SK-N-SH (cell line): ENCODE measurements at regions not wholly inside any gene's neighbourhood (a gene's known extent, or its start where the extent isn't known, plus 50 kb on each side); places are given as distances from the start of the nearest gene placed in this dataset.

ENCODE experiments used
- CTCF ChIA-PET: fragments of 300-600, 350-600 bp; formaldehyde crosslinking; extraction: SDS; loops from one replicate; lab custom pipeline; 2021; lab: Yijun Ruan, JAX
- POLR2A ChIA-PET: fragments of 350-600 bp; sonication (Branson Sonifier 250); formaldehyde crosslinking; extraction: SDS; loops from one replicate; lab custom pipeline; 2020; ENCODE audit warnings: antibody characterized with exemption, inconsistent platforms; lab: Yijun Ruan, JAX
- DNase-seq: peaks from one replicate; pipeline ENCODE4 v3.0.0; 2012
- H2AFZ ChIP-seq: fragments of 200-600 bp; sonication (generic); 2 replicates; pipeline ENCODE4 v1.8.1; 2016; ENCODE audit warnings: antibody characterized with exemption, mild to moderate bottlenecking, low read depth
- H3F3A ChIP-seq: fragments of 200-600 bp; sonication (generic); replicated peaks from 2 replicates; pipeline ENCODE3; 2016; ENCODE audit warnings: antibody characterized with exemption, mild to moderate bottlenecking; ENCODE audit not compliant: insufficient read depth
- H3K27ac ChIP-seq, 2 experiments: fragments of 200-500 bp in 1 of 2; fragments of 200-600 bp in 1 of 2; sonication (Bioruptor generic) in 1 of 2; sonication (generic), shearing (Covaris generic) in 1 of 2; 2 replicates each; pipeline versions ENCODE4 v1.5.1 to v1.6.1; 2014 to 2016; ENCODE audit warnings: low read depth in 2 of 2, inconsistent platforms in 1 of 2, low read length in 1 of 2, mild to moderate bottlenecking in 1 of 2, mixed read lengths in 1 of 2
- H3K27me3 ChIP-seq: fragments of 200-600 bp; sonication (generic), shearing (Covaris generic); 2 replicates; pipeline ENCODE4 v1.6.1; 2016; ENCODE audit warnings: mixed run types; ENCODE audit not compliant: insufficient read depth
- H3K36me3 ChIP-seq, 2 experiments: fragments of 200-500 bp in 1 of 2; fragments of 200-600 bp in 1 of 2; sonication (Bioruptor generic) in 1 of 2; sonication (generic) in 1 of 2; replicated peaks in 1 of 2; 2 replicates each; pipeline versions ENCODE3 to v1.5.1; 2014 to 2016; ENCODE audit warnings: low read length in 1 of 2, mild to moderate bottlenecking in 1 of 2; ENCODE audit not compliant: insufficient read depth in 2 of 2, control insufficient read depth in 1 of 2
- H3K4me1 ChIP-seq, 2 experiments: fragments of 200-500 bp in 1 of 2; fragments of 200-600 bp in 1 of 2; sonication (Bioruptor generic) in 1 of 2; sonication (generic), shearing (Covaris generic) in 1 of 2; 2 replicates each; pipeline versions ENCODE4 v1.5.1 to v1.6.1; 2014 to 2016; ENCODE audit warnings: low read depth in 1 of 2, low read length in 1 of 2, mixed run types in 1 of 2; ENCODE audit not compliant: insufficient read depth in 2 of 2, control insufficient read depth in 1 of 2
- H3K4me2 ChIP-seq: fragments of 200-600 bp; sonication (generic), shearing (Covaris generic); 2 replicates; pipeline ENCODE4 v1.6.1; 2017; ENCODE audit warnings: mixed run types
- H3K4me3 ChIP-seq, 2 experiments: fragments of 200-500 bp in 1 of 2; fragments of 200-600 bp in 1 of 2; sonication (Bioruptor generic) in 1 of 2; sonication (generic), shearing (Covaris generic) in 1 of 2; 2 replicates each; pipeline versions ENCODE4 v1.5.1 to v1.8.1; 2014 to 2016; ENCODE audit warnings: low read depth in 2 of 2, inconsistent platforms in 1 of 2, low read length in 1 of 2, mild to moderate bottlenecking in 1 of 2, mixed read lengths in 1 of 2, moderate library complexity in 1 of 2
- H3K79me2 ChIP-seq: fragments of 200-600 bp; sonication (generic); 2 replicates; pipeline ENCODE4 v1.8.1; 2017; ENCODE audit warnings: mild to moderate bottlenecking; ENCODE audit not compliant: insufficient read depth
- H3K9ac ChIP-seq: fragments of 200-600 bp; sonication (generic); 2 replicates; pipeline ENCODE4 v1.6.1; 2017; ENCODE audit warnings: mixed run types
- H3K9me2 ChIP-seq: fragments of 200-600 bp; sonication (generic); 2 replicates; pipeline ENCODE4 v1.6.1; 2017; ENCODE audit warnings: mixed run types
- H3K9me3 ChIP-seq: fragments of 200-600 bp; sonication (generic); 2 replicates; pipeline ENCODE4 v1.6.1; 2017; ENCODE audit warnings: mixed run types, mild to moderate bottlenecking, moderate library complexity
- H4K20me1 ChIP-seq: fragments of 200-600 bp; sonication (generic); 2 replicates; pipeline ENCODE4 v1.6.1; 2017; ENCODE audit warnings: mild to moderate bottlenecking, mixed run types; ENCODE audit not compliant: insufficient read depth
- CHD2 ChIP-seq: fragments of 150-350 bp; IDR thresholded peaks from 2 replicates; pipeline ENCODE4 v1.6.1; 2018; ENCODE audit warnings: low read length; ENCODE audit not compliant: partially characterized antibody
- ELF1 ChIP-seq: IDR thresholded peaks from 2 replicates; pipeline ENCODE4 v1.4.0; 2012
- EP300 ChIP-seq, 2 experiments: IDR thresholded peaks; 2 replicates each; pipeline versions ENCODE4 v1.4.0 to v1.6.1; 2012; ENCODE audit warnings: borderline replicate concordance in 1 of 2, low read depth in 1 of 2, low read length in 1 of 2
- EZH2phosphoT487 ChIP-seq: fragments of 200-600 bp; sonication (generic); IDR thresholded peaks from 2 replicates; pipeline ENCODE4 v1.6.1; 2017; ENCODE audit warnings: low read depth, mixed run types, mild to moderate bottlenecking, antibody characterized with exemption, moderate library complexity, borderline replicate concordance
- FOSL2 ChIP-seq: IDR thresholded peaks from 2 replicates; pipeline ENCODE4 v1.4.0; 2012; ENCODE audit warnings: low read depth, mild to moderate bottlenecking, moderate library complexity, borderline replicate concordance
- FOXM1 ChIP-seq: IDR thresholded peaks from 2 replicates; pipeline ENCODE4 v1.4.0; 2012; ENCODE audit warnings: low read depth, mild to moderate bottlenecking
- GABPA ChIP-seq: IDR thresholded peaks from 2 replicates; pipeline ENCODE4 v1.4.0; 2012; ENCODE audit warnings: low read depth, mild to moderate bottlenecking
- GATA2 ChIP-seq: sonication (generic); formaldehyde crosslinking; IDR thresholded peaks from 2 replicates; pipeline ENCODE4 v1.5.0; 2020; ENCODE audit warnings: mild to moderate bottlenecking, missing genetic modification reagents
- POLR2AphosphoS5 ChIP-seq: IDR thresholded peaks from 2 replicates; pipeline ENCODE4 v1.6.1; 2012; ENCODE audit warnings: low read depth, low read length
- RCOR1 ChIP-seq: fragments of 150-350 bp; IDR thresholded peaks from 2 replicates; pipeline ENCODE4 v1.6.1; 2017; ENCODE audit warnings: antibody characterized with exemption, low read length
- RXRA ChIP-seq: IDR thresholded peaks from 2 replicates; pipeline ENCODE4 v1.4.0; 2012; ENCODE audit warnings: low read depth, mild to moderate bottlenecking, borderline replicate concordance
- TCF12 ChIP-seq: IDR thresholded peaks from 2 replicates; pipeline ENCODE4 v1.4.0; 2012
- TEAD4 ChIP-seq: IDR thresholded peaks from 2 replicates; pipeline ENCODE4 v1.4.0; 2012; ENCODE audit warnings: mild to moderate bottlenecking, borderline replicate concordance; ENCODE audit not compliant: insufficient read depth
- WGBS: methylation state at CpG from one replicate; pipeline ENCODE4 v1.1.6; 2017; ENCODE audit warnings: low lambda C conversion rate; 5-methylcytosine and 5-hydroxymethylcytosine counted together
- TF ChIP-seq, protein P1 (sequence below): IDR thresholded peaks from 2 replicates; pipeline ENCODE4; 2012
- TF ChIP-seq, protein P2 (sequence below): fragments of 150-350 bp; IDR thresholded peaks from 2 replicates; pipeline ENCODE4 v1.6.1; 2016; ENCODE audit warnings: mild to moderate bottlenecking, low read depth, low read length
- TF ChIP-seq, protein P3 (sequence below): IDR thresholded peaks from 2 replicates; pipeline ENCODE4 v1.4.0; 2012; ENCODE audit warnings: low read depth, borderline replicate concordance

DNA sequence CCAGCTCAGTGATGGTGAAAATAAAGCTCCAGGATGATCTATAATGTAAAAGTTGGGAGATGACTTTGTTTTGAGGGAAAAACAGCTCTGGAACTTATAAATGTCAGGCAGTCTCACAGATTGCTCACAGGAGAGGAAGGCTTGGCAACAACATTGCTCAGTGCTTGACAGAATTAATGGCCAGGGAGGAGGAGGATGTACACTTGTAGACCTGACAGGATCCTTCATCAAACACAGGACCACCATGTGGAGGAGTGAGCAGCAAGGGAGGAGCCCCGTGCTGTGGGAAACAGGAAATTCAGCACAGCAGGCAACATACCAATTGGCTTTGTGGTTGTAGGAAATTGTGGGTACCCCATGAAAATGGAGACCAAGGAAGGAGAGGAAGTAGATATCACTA, 291.8 kb upstream of the CAMK1G start:
- no peaks in the 10 kb centered on the region for H3K79me2 ChIP-seq
- no peaks in the 10 kb centered on the region for H3K27me3 ChIP-seq
- H3K36me3 ChIP-seq, result no peaks in the 10 kb centered on the region
- H3K9me2 ChIP-seq, result no peaks in the 10 kb centered on the region
- H3K27ac ChIP-seq, result peak overlapping the region in 1 of 2 experiments; percentile 74; a peak in 1 of 4 replicates
- no peaks in the 10 kb centered on the region for H4K20me1 ChIP-seq
- no peaks in the 10 kb centered on the region for H3F3A ChIP-seq
- ChIA-PET CTCF (interaction anchor here (1.0 to 1.7 kb wide), 4 partner anchors 43 to 84 kb away, joined by 3 to 6 read pairs (median 3); no protein-coding TSS in a partner anchor), POLR2A (no interaction called here)
- no peaks in the 10 kb centered on the region for H3K9me3 ChIP-seq
- 64% methylated on average over 1 of the region's 1 CpG for WGBS
- H3K4me3 ChIP-seq, result no peak overlapping the region
- TF ChIP-seq, protein P1, sequence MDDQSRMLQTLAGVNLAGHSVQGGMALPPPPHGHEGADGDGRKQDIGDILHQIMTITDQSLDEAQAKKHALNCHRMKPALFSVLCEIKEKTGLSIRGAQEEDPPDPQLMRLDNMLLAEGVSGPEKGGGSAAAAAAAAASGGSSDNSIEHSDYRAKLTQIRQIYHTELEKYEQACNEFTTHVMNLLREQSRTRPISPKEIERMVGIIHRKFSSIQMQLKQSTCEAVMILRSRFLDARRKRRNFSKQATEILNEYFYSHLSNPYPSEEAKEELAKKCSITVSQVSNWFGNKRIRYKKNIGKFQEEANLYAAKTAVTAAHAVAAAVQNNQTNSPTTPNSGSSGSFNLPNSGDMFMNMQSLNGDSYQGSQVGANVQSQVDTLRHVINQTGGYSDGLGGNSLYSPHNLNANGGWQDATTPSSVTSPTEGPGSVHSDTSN, result peak; percentile 25; the same call in 1 of the 2 replicates
- no peak for TF ChIP-seq GATA2 (CRISPR knock-in tag)
- no peak for TF ChIP-seq EZH2phosphoT487
- no peak for TF ChIP-seq TEAD4
- no peak for TF ChIP-seq ELF1
- peak; percentile 56; the same call in 1 of the 2 replicates for TF ChIP-seq TCF12
- TF ChIP-seq, protein P2, sequence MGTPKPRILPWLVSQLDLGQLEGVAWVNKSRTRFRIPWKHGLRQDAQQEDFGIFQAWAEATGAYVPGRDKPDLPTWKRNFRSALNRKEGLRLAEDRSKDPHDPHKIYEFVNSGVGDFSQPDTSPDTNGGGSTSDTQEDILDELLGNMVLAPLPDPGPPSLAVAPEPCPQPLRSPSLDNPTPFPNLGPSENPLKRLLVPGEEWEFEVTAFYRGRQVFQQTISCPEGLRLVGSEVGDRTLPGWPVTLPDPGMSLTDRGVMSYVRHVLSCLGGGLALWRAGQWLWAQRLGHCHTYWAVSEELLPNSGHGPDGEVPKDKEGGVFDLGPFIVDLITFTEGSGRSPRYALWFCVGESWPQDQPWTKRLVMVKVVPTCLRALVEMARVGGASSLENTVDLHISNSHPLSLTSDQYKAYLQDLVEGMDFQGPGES, result no peak
- 0 out of 4 replicates have a peak, but pooled peaks of 1 of the 2 experiments have one; percentile 6 for TF ChIP-seq EP300 (IDR thresholded peaks at IDR 0.05; ENCODE audit: borderline replicate concordance in 1 of 2, low read depth in 1 of 2, low read length in 1 of 2)
- no peak for TF ChIP-seq FOXM1
- H2AFZ ChIP-seq, result peak overlapping the region; percentile 75; the same call in 1 of the 2 replicates
- peaks cover 0 to 6% of the 10 kb centered on the region in 2 experiments; a peak in 2 of 4 replicates for H3K4me1 ChIP-seq
- DNase-seq, result no peak
- no peak overlapping the region for H3K4me2 ChIP-seq
- no peak overlapping the region for H3K9ac ChIP-seq

DNA sequence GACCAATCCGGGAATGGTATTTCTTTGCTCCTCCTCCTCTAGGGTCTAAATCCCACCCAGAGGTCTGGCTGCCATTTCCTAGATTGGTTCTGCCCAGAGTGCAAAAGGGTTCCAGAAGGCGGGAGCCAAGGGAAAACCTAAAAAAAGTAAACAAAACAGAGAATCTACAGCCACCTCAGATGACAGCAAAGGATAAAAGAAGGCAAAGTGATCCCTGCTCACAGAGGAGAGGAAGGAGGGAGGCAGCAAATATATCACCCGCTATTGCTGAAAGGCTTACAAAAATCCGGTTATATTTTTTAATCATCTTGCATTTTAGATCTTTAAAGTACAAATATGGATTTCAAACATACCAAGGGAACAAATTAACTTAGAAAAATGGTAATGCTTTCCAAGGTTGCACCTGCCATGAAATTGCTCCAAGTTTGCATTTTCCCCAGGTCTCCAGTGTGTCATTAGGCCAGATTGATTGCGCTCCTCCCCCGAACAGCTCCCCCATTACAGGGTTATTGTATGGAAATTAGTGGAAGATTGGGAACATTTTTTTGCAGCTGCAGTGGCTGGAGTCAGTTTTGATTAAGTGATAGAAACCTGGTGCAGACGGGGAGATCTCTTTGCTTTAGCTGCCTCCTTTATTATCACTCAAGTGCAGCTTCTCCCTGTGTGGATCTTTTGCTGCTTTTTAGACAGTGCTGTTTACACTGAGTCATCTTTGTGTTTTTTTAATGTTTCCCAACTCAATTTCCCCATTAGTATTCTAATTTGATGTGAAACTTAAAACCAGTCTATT, 280.5 kb upstream of the CAMK1G start:
- Histone ChIP-seq H3K27me3 (no peaks in the 10 kb centered on the region), H3K79me2 (no peaks in the 10 kb centered on the region), H3F3A (no peaks in the 10 kb centered on the region), H3K4me2 (no peak overlapping the region), H3K27ac (peak overlapping the region in 1 of 2 experiments; percentile 89; a peak in 2 of 4 replicates), H3K36me3 (no peaks in the 10 kb centered on the region), H3K9me2 (no peaks in the 10 kb centered on the region), H3K4me1 (peaks cover 0 to 36% of the 10 kb centered on the region in 2 experiments; a peak in 2 of 4 replicates), H4K20me1 (no peaks in the 10 kb centered on the region), H3K9ac (no peak overlapping the region), H3K9me3 (no peaks in the 10 kb centered on the region), H3K4me3 (no peak overlapping the region), H2AFZ (no peak overlapping the region)
- ChIA-PET POLR2A (no interaction called here), CTCF (interaction anchor here (0.8 to 1.6 kb wide), 2 partner anchors 32 to 54 kb away, joined by 3 to 7 read pairs; no protein-coding TSS in a partner anchor)
- peak; percentile 36 for DNase-seq
- WGBS, result 67% methylated on average over 7 of the region's 7 CpGs
- TF ChIP-seq EP300 (IDR thresholded peaks at IDR 0.05; ENCODE audit: borderline replicate concordance in 1 of 2, low read depth in 1 of 2, low read length in 1 of 2) (peak in 1 of 2 experiments; percentile 60; a peak in 2 of 4 replicates), RCOR1 (peak; percentile 40; the same call in 1 of the 2 replicates), CHD2 (peak; percentile 29), GABPA (no peak), RXRA (no peak), TCF12 (peak; percentile 40), POLR2AphosphoS5 (0 out of 2 replicates have a peak, but pooled peaks have one; percentile 18), FOSL2 (no peak), GATA2 (CRISPR knock-in tag) (peak; percentile 56)
- TF ChIP-seq, protein P1, result 0 out of 2 replicates have a peak, but pooled peaks have one; percentile 15
- TF ChIP-seq, protein P3, sequence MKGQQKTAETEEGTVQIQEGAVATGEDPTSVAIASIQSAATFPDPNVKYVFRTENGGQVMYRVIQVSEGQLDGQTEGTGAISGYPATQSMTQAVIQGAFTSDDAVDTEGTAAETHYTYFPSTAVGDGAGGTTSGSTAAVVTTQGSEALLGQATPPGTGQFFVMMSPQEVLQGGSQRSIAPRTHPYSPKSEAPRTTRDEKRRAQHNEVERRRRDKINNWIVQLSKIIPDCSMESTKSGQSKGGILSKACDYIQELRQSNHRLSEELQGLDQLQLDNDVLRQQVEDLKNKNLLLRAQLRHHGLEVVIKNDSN, result no peak
